Breast epithelium (tissue), 3 donors: ENCODE measurements at regions not wholly inside any gene's neighbourhood (a gene's known extent, or its start where the extent isn't known, plus 50 kb on each side); places are given as distances from the start of the nearest gene placed in this dataset.

Experiments used
- CTCF ChIP-seq, 3 donors: fragments of 450-650 bp; IDR thresholded peaks; one replicate each; pipeline ENCODE4 v1.5.1; 2016 to 2017; ENCODE audit warnings: antibody characterized with exemption in 3 of 3, mild to moderate bottlenecking in 3 of 3, moderate library complexity in 3 of 3
- POLR2A ChIP-seq: fragments of 450-650 bp; IDR thresholded peaks from one replicate; pipeline ENCODE4 v1.6.1; 2016; ENCODE audit warnings: antibody characterized with exemption, mild to moderate bottlenecking, moderate library complexity

DNA sequence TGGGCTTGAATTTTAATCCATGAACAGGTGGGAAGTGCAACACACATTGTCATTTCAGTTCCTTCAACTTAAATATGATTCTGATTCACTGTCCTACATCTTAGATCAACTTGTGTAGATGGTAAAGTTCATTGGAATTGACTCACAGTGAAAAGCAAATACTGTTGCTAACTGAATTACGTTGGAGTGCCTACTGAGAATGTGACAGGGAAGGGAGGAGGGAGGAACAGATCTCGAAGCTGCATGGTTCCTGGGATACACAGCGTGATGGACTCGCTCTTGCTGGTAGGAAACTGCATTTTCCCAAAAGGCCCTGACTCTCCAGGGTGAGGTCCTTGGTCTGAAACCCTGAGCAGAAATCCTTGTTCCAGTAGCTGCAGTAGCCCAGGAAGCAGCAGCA is 284.2 kb downstream of the USP46 start:
- TF ChIP-seq POLR2A (no peak), CTCF (IDR thresholded peaks at IDR 0.05) (no peak)
